ENCODE measurements at regions not wholly inside any gene's neighbourhood (a gene's known extent, or its start where the extent isn't known, plus 50 kb on each side); places are given as distances from the start of the nearest gene placed in this dataset.

GRCh38 chr9:108162664-108163063 lies 673.1 kb upstream of the KLF4 start:
- DNase-seq (ENCODE audit: low spot score) = no peak
- TF ChIP-seq CTCF (IDR thresholded peaks at IDR 0.05) = no peak
- ATAC-seq (ENCODE audit: low FRiP score) = no peak

GRCh38 chr9:108161503-108161902 lies 671.9 kb upstream of the KLF4 start:
- TF ChIP-seq CTCF (IDR thresholded peaks at IDR 0.05) = no peak
- DNase-seq (ENCODE audit: low spot score) (no peak), ATAC-seq (ENCODE audit: low FRiP score) (no peak)

- ATAC-seq (ENCODE audit: low FRiP score) = no peak
- no peak for TF ChIP-seq CTCF (IDR thresholded peaks at IDR 0.05)
- no peak for DNase-seq (ENCODE audit: low spot score)
Observed at GRCh38 chr9:108160706-108161355, 671.3 kb upstream of the KLF4 start.

- ATAC-seq (ENCODE audit: low FRiP score) (no peak), DNase-seq (ENCODE audit: low spot score) (no peak)
- no peak for TF ChIP-seq CTCF (IDR thresholded peaks at IDR 0.05)
Observed at GRCh38 chr9:108160039-108160438, 670.5 kb upstream of the KLF4 start.

- ATAC-seq (ENCODE audit: low FRiP score) (no peak), DNase-seq (ENCODE audit: low spot score) (no peak)
- no peak for TF ChIP-seq CTCF (IDR thresholded peaks at IDR 0.05)
Observed at GRCh38 chr9:108158236-108158995, 668.8 kb upstream of the KLF4 start.

- TF ChIP-seq CTCF (IDR thresholded peaks at IDR 0.05) = no peak
- no peak for DNase-seq (ENCODE audit: low spot score)
- ATAC-seq (ENCODE audit: low FRiP score) = no peak
Observed at GRCh38 chr9:108156270-108156998, 666.9 kb upstream of the KLF4 start.
